ENCODE measurements at regions not wholly inside any gene's neighbourhood (a gene's known extent, or its start where the extent isn't known, plus 50 kb on each side); places are given as distances from the start of the nearest gene placed in this dataset.

DNA sequence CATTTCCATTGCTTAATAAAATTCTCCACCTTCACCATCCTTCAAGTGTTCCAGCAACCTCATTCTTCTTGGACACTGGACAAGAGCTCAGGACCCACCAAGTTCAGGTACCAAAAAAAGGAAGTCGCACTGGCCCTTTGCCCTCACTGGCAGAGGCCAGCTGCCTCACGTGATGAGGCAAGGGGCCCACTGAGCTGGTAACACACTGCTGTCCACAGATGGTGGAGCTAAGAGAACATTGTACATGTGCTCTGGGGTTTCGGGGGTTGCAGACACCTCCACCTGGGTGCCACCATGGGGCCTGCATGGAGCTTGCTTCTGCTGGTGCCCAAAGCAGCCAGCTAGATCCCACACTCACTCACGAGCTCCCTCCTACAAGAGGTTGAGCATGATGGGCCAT is 71.3 kb downstream of the SCG2 start:
- no peak for DNase-seq

DNA sequence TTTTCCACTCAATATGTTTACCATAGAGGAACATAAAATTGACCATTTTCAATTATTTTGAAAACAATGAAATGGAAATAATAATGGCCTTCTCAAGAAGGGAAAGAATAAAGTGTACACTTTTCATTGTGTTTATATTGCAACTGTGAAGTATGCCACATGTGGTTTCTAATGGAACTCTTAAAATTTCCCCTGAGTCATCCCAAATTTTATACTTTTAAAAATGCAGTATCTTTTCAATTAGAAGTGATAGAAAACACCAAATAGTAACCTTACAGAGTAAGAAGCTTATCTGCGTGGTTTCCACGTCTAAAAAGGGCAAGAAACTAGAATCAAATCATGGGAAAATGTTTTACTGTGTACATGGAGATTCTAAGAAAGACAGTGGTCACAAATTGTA is 70.0 kb downstream of the SCG2 start:
- DNase-seq = no peak

DNA sequence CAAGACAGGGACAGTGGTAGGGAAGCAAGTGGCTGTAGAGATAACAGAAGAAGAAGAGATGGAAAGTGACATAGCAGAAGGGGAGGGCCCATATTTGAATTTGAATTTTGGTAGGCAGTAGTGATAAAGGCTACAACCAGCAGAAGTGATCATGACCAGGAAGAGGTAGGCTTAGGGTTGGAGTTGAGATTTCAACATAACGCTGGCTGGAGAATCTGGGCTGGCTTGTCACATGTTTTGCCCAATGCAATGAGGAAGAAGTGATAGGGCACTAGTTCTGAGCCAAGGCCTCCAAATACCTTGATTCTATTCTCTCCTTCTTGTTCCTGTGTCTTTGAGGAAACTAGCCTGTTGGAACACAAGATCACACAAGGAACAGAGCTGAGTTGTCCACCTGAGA is 69.4 kb downstream of the SCG2 start:
- no peak for DNase-seq

DNA sequence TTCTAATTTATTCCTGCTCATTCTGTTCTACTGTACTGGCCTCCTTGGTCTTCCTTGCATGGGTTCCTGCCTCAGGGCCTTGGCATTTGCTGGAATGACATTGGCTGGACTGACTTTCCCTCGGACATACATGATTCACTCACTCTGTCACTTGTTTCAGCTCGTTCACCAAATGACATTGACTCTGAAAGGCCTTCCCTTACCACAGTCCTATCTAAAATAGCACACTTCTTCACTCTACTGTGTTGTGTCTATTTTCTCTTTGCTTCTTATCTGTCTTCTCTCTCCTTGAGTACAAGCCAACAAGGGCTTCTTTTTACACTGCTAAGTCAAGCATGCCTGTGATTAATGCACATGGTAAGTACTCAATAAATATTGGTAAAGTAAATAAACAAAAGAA is 65.6 kb downstream of the SCG2 start:
- no peak for DNase-seq

DNA sequence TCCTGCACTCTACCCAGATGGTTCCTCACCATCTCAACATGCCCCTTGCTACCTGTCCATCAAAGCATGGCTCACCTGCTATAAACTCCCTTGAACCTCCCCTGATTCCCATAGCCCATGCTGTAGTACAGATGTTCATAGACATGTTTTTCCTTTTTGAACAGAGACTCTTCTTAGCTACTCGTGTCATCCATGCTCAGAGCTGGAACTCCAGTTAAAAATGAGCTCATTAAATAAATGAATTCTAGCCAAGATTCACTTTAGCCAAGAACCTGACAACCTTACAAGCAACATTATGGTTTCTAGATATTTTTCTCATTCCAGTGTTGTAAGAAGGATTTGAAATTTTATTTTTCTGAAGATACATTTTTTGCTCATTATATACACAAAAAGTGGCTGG is 65.0 kb downstream of the SCG2 start:
- DNase-seq = no peak

DNA sequence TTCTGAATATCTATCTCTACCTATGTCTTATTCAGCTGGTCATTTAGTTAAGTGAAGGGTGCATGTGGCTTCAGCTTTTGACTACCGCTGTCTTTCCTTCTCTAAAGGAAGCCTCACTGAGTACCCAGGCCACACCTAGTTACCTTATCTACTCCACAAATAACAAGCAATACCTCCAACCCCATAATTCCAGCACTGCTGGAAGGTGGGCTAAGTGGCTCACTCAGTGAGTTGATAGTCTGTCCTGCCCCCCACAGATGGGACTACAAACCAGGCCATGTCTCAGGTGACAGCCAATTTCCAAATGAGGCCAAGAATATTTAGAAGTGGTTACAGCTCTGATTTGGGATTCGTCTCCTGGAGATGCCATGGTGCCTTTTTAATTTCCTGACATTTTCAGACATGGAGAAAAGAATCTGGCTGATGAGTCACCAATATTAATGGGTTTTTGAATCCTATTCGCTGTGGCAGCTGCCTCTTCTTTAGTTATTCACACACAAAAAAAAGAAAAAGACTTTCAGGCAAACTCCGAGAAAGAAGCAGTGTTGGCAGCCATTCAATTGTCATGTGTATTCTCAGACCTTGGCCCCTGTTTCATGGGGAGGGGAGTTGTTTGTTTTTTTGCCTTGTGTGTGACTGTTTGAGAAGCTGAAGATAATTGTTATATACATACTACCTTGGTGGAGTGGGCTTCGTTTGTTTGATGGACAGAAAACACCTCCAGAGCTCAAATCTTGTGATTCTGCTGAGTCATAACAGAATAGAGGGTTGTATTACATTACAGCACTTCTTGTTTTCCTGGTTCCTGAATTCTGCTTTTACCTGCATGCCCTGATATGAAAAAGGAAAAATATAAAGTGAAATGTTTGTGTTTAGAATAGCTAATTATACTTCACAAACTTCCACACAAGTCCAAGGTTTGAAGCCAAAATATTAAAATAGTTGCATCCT is 64.2 kb downstream of the SCG2 start:
- peak; percentile 51 for DNase-seq

DNA sequence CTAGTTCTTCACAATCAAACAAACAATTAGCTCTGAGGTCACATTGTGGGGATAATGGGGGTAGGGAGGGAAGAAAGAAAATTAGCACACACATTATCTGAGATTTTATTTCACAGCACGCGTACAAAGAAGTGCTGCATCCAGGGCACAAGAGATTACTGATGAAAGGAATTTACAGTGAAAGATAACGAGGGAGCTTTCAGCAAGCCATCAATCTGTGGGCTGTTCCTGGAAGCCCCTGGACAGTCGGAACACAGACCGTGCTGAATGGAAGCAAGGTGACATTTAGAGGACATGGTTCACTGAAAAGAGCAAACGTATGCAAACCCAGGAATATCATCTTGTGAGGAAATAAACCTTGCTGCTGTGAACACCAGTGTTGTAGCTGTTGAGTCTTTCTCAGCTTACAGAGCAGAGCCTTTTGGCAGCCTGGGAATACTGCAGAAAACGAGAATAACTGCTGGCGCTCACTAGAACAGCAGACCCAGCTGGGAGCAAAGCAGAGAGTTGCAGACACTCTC is 63.2 kb downstream of the SCG2 start:
- peak; percentile 30 for DNase-seq

DNA sequence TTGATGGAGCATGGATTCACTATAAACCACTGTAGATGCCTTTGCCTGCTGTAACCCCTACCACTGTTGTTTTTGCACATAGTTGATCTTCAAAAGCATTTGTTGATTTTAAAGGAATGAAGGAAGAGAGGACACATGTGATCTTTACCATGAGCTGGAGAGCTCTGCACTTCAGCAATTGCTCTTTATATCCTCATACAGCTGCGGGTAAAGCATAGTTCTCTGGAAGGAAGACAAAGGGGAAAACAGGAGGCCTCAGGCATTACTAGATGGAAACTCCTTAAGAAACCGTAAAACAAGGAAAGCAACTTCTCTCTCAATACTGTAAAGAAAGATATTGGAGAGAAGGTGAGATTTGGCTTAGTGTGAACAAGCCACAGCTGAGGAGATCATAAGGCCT is 60.6 kb downstream of the SCG2 start:
- DNase-seq = no peak

DNA sequence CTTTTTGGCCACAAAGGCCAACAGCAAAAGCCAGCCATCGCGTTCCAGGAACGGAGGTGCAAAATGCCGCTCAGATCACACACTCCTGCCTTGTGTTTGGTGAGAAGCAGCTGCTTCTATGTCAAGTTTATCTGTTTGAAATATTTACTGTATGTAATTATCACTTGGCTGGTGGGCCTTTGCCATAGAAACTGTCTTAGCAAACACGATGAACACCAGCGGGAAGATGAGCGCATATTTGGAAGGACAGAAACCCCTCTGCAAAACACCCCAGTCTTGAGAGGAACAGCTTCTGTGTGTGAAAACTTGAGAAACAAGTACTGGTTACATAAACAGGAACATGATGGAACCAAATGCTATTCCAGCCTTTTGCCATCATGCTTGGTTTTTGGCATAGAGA is 59.7 kb downstream of the SCG2 start:
- no peak for DNase-seq

DNA sequence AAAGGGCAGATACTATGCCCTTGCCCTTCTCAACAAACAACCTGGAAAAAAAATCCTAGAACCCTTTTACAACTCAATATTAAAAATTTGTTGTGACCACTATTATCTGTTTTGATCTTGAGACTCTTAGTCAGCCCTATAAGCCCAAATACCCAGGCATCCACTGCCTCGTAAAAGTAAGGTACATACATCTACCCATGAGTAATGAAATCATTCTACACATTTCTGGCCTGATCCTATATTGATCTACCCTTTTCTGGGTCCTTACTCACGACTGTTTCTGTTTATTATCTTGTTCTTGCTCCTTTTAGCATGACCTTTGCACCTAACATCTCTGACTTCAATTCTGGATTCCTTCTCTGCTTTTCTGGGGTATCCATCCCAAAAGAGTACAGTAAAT is 56.8 kb downstream of the SCG2 start:
- no peak for DNase-seq

DNA sequence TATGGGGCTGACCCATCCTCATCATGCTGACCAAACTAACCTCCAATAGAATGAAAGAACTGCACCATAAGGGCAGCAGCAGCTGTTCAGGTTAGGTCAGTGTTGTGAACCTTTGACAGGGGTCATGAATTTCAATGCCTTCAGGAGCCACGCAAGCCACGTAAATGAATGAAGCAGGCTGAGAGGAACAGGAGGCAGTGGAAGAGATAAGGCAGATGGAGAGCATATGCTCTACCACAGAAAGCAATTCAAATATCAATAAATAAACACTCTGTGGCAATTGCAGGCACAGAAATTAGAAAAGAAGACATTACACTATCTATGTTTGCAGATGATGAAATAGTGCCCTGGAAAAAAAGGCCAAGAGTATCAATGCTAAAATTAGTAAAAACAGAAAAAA is 56.3 kb downstream of the SCG2 start:
- DNase-seq = no peak

Data from DMS79 (cell line).